ENCODE measurements at regions not wholly inside any gene's neighbourhood (a gene's known extent, or its start where the extent isn't known, plus 50 kb on each side); places are given as distances from the start of the nearest gene placed in this dataset.
"Not testable (repeated sequence)": the region's sequence is repeated elsewhere in the genome, so short reads cannot be mapped to it uniquely, and the experiment has no call there.

- H3K4me3 ChIP-seq (ENCODE audit: low read depth, low read length): no peak overlapping the region
These were observed 144.3 kb downstream of the HSD17B3 start for GRCh38 chr9:96157675-96158074.

GRCh38 chr9:96156171-96156974 lies 145.6 kb downstream of the HSD17B3 start:
- H3K4me3 ChIP-seq (ENCODE audit: low read depth, low read length): no peak overlapping the region

DNA sequence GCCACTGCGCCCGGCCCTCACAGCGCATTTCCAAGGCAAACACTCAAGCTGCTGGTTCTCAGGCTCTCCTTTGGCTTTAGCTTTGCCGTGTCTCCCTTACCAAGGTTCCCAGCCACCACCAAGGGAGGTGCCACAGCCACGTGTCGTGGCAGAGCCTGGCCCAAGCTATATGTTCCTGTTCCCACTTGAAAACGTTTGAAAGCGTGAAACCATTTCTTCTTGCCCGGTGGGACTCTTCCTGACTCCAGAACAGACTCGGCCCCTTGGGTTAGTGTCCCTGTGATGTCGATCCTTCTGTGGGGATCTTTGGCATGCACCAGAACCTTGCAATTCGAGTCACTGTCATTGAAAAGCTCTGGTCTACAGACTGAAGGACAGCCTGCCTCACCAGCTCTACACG lies 147.9 kb downstream of the HSD17B3 start:
- H3K4me3 ChIP-seq (ENCODE audit: low read depth, low read length): no peak overlapping the region

- H3K4me3 ChIP-seq (ENCODE audit: low read depth, low read length): no peak overlapping the region
These were observed 149.4 kb downstream of the HSD17B3 start for GRCh38 chr9:96152550-96152949.

- H3K4me3 ChIP-seq (ENCODE audit: low read depth, low read length): no peak overlapping the region
These were observed 151.4 kb downstream of the HSD17B3 start for GRCh38 chr9:96150324-96151227.

DNA sequence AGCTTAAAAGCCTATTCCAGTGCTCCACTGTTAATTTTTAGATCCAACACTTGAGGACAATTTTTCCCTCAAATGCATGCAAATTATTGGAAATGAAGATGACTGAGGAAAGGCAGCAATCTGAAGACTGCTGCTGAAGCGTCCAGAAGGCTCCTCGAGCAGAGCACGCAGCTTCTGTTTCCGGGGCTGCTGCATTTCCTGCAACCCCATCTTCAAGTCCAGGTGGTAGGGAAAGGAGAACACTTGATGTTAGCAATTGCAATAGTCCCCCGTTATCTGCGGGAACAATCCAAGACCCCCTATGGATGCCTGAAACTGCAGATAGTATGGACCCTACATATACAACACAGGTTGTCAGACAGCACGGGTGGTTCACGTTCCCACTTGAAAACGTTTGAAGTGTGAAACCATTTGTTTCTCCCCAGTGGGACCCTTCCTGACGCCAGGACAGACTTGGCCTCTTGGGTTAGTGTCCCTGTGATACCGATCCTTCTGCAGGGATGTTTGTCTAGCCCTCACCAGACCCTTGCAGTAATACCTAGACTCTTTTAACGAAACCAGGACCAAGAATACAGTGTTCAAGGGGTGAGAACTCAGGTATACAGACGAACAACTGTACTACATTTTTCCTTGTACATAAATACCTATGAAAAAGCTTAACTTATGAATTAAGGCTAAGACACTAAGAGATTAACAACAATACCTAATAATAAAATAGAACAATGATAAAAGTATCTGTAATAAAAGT lies 152.3 kb downstream of the HSD17B3 start:
- H3K4me3 ChIP-seq (ENCODE audit: low read depth, low read length): no peak overlapping the region

- H3K4me3 ChIP-seq (ENCODE audit: low read depth, low read length): no peak overlapping the region
These were observed 153.1 kb downstream of the HSD17B3 start for GRCh38 chr9:96148634-96149532.

GRCh38 chr9:96147029-96147428 lies 154.9 kb downstream of the HSD17B3 start:
- H3K4me3 ChIP-seq (ENCODE audit: low read depth, low read length): not testable (repeated sequence)

GRCh38 chr9:96141666-96142065 lies 160.3 kb downstream of the HSD17B3 start:
- no peak overlapping the region for H3K4me3 ChIP-seq (ENCODE audit: low read depth, low read length)

DNA sequence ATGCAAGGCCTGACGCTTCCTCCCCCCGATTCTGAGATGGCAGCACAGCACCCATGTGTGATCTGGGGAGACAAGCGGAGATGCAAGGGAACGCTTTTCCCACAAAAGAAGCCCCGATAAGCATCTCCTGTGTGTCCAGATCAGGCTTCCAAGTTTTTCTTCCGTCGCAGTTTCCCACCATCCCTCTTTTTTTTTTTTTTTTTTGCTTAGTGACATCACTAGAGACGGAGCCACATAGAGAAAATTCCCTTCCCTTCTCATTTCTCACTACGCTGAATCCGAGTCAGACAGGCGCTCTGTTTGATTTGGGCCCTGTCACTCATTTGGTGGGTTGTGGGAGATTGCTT lies 160.9 kb downstream of the HSD17B3 start:
- H3K4me3 ChIP-seq (ENCODE audit: low read depth, low read length): no peak overlapping the region

- H3K4me3 ChIP-seq (ENCODE audit: low read depth, low read length): no peak overlapping the region
These were observed 161.5 kb downstream of the HSD17B3 start for GRCh38 chr9:96140296-96141127.

- no peak overlapping the region for H3K4me3 ChIP-seq (ENCODE audit: low read depth, low read length)
These were observed 162.2 kb downstream of the HSD17B3 start for GRCh38 chr9:96139592-96140295.

DNA sequence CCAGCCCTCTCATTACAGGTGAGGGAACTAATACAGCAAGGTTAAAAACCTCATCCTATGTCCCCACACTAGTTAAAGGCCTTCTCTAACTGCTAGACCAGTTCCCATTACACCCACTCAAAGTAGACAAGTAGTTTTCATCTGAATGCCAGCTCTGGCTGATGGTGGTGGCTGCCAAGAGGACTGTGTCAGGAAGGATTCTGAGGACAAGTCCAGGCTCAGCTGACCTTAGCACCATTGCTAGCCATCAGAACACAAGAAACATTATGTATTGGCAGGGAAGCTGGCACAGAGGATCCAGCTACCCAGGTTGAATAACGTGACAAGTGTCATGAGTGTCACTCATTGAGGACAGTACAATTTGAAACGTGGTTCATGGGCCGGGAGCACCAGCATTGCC lies 163.4 kb downstream of the HSD17B3 start:
- no peak overlapping the region for H3K4me3 ChIP-seq (ENCODE audit: low read depth, low read length)

GRCh38 chr9:96137671-96138429 lies 164.1 kb downstream of the HSD17B3 start:
- no peak overlapping the region for H3K4me3 ChIP-seq (ENCODE audit: low read depth, low read length)

- H3K4me3 ChIP-seq (ENCODE audit: low read depth, low read length): no peak overlapping the region
These were observed 164.8 kb downstream of the HSD17B3 start for GRCh38 chr9:96136992-96137670.

- no peak overlapping the region for H3K4me3 ChIP-seq (ENCODE audit: low read depth, low read length)
These were observed 166.2 kb downstream of the HSD17B3 start for GRCh38 chr9:96135753-96136290.

GRCh38 chr9:96135076-96135752 lies 166.8 kb downstream of the HSD17B3 start:
- no peak overlapping the region for H3K4me3 ChIP-seq (ENCODE audit: low read depth, low read length)

Measured in iPS-11a (cell line).